ENCODE measurements at regions not wholly inside any gene's neighbourhood (a gene's known extent, or its start where the extent isn't known, plus 50 kb on each side); places are given as distances from the start of the nearest gene placed in this dataset.
"Not testable (repeated sequence)": the region's sequence is repeated elsewhere in the genome, so short reads cannot be mapped to it uniquely, and the experiment has no call there.

DNA sequence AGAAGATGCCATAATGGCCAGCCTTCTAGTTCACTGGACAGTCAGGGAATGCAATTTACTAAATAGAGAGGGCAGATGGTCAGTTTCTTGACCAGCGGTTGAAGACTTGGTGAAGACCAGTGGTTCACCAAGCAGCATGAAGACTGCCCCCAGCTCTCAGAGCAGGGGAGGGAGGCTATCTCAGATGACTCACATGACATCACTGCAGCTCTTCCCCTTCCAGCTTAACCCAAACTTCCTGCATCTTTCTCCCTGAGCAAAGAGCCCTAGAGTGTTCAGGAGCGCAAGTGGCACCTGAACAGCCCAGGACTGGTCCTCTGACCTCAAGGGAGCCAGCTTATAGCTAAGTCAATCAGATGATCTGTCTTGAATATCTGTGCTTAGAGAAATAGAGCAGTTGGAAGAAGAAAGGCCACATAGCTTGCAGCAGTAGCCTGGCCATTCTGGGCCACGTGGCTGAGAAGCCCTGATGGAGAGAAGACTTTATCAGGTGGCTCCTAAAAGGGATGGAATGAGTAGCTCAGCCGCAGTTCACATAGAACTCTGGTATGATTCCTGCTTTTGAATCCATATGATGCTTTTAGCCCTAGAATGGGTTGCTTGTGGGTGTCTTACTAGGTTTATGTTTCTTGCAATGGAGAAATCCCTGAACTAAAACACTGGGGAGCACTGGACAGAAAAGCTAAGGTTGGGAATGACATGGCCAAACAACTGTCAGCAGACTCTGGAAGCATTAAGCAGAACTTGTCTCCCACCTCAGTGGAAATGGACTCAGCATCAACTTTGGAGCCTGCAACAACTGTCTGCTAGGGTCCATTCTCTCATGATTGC, 392.1 kb upstream of the CCL2 start:
- no peak for DNase-seq

DNA sequence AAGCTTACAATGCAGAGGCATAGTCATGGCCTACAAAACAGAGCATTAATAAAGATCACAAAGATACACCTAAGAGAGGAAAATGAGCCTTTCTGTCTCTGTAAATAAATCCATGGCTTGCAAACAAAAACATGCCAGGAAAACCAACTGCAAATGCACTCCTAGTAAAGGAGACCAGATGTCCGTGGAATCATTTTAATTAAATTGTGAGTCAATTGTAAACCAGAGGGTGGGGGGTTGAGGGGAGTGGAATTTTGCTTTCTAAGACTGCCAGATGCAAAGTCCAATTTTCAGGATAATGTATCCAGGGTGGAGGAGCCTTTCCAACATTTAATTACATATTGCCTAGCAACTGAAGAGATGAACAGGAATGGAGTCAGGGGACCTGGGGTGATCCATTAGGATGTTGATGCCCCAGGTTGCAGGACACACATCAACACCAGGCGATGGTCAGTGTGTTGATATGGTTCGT, 390.3 kb upstream of the CCL2 start:
- DNase-seq, result no peak

DNA sequence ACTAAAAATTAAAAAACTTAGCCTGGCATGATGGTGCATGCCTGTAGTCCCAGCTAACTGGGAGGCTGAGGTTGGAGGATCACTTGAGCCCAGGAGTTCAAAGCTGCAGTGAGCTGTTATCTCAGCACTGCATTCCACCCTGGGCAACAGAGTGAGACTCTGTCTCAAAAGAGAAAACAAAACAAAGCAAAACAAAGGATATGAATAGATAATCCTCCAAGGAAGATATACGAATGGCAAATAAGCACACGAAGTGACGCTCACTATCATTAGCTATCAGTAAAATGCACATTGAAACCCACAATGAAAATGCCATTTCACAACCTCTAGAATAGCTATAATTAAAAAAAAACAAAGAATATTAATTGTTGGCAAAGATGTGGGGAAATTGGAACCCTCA, 386.2 kb upstream of the CCL2 start:
- no peak for DNase-seq

- DNase-seq, result no peak
These were observed 384.1 kb upstream of the CCL2 start for GRCh38 chr17:33870936-33871335.

DNA sequence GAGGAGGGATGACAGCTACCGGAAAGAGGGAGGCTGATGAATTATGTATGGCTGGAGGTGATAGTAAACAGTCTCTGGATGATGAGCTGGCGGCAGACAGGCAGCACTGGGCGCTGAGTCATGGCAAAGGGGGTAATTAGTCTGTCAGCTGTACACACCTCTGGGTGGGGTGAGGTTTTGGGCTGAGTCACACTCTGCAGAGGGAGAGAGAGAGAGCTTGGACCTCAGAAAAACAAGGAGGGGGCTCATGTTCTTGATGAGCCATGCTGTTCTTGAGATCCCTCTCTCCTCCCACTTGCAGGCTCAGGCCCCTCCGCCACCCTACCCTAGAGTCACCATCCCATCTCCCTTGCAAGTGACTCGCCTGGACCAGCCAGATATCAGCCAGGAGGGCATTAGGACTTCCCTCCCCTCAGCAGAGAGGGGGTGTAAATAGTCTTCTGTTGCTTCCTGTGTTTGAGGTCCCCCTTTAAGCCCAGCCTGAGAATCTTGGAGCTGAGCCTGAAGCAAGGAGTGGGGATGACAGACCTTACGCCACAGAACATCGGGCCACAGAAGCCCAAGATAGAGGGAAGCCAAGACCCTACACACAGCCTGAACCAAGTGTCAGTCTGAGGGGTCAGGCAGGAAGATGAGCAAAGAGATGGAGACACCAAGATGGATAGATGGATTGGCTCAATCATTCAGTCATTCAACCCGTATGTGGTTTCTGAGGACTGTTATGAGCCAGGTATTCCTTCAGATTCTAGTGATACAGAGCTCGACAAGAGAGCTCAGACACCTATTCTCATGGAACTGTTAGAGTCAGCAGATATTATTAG, 383.2 kb upstream of the CCL2 start:
- DNase-seq, result peak; percentile 70

DNA sequence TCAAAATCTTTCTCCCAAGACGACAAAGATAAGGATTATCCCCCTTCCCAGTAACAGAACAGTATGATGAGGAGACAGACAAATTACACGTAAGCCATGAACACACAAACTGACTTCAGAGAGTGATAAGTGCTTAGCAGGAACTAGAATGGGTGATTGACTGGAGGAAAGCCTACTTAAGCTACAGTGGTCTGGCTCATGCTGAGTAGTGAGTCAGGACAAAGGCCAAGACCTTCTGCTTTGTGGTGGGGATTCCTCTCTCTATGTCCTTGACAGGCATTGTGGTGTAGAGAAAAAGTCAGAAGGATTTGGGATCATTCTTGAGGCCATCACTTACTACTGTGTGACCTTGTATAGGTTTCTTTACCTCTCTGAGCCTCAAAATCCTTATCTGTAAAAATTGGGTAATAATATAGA, 381.9 kb upstream of the CCL2 start:
- DNase-seq, result no peak

DNA sequence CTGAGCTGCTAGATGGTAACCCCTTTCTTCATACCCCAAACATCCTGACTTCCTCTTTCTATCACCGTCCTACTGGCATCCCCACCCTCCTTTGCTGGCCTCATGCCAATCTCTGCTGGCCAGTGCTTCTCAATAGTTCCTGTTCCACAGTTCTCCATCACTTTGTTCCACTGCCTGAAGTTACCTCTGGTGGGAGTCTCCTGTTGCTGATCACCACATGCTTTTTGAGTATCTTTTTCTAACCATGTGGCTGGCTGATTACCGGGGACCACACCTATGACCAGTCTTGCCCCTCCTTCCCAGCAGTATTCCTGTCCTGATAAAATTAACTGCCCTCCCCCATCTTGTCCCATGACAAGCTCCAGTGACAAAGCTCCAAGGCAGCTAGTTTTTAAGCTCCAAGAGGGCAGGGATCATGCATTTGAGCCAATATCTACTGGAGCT, 380.4 kb upstream of the CCL2 start:
- peak; percentile 17 for DNase-seq

DNA sequence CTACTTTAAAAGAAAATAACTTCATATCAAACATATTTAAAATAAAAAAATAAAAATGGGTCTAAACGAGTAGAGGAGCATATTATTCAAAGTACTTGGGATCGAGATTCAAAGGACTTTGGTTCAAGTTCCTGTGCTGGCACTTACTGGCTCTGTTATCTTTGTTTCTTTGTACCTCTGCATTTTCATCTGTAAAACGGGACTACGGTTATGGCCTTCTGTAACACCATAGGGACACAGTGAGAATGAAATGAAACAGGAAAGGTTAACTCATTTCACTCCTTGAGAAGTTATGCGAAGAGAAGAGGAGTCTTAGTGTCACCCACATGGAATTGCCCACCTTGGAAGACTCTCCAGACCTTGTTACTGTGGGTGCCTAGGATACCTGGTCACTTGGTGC, 379.1 kb upstream of the CCL2 start:
- DNase-seq, result no peak

DNA sequence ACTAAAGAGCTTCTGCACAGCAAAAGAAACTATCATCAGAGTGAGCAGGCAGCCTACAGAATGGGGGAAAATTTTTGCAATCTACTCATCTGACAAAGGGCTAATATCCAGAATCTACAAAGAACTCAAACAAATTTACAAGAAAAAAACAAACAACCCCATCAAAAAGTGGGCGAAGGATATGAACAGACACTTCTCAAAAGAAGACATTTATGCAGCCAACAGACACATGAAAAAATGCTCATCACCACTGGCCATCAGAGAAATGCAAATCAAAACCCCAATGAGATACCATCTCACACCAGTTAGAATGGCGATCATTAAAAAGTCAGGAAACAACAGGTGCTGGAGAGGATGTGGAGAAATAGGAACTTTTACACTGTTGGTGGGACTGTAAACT, 372.8 kb upstream of the CCL2 start:
- not testable (repeated sequence) for DNase-seq

- not testable (repeated sequence) for DNase-seq
These were observed 372.4 kb upstream of the CCL2 start for GRCh38 chr17:33882677-33883076.

- DNase-seq, result no peak
These were observed 366.6 kb upstream of the CCL2 start for GRCh38 chr17:33888455-33888854.

DNA sequence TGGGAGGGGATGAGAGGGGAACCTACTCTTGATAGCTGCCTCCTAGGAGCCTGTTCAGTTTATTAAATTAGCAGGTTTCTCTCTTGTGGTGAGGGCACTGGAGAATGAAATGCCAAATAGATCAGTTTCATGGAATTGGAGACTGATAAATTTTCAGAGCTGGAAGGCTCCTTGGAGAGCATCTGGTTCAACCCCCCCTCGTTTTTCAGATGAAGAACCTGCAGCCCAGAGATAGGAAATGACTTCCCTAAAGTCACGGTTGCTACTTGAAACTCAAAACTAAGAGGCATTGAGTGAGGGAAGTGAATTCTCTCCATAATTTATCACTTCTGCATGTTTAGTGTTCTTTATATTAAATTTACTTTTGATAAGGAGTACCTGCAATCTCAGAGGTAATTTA, 366.0 kb upstream of the CCL2 start:
- no peak for DNase-seq

DNA sequence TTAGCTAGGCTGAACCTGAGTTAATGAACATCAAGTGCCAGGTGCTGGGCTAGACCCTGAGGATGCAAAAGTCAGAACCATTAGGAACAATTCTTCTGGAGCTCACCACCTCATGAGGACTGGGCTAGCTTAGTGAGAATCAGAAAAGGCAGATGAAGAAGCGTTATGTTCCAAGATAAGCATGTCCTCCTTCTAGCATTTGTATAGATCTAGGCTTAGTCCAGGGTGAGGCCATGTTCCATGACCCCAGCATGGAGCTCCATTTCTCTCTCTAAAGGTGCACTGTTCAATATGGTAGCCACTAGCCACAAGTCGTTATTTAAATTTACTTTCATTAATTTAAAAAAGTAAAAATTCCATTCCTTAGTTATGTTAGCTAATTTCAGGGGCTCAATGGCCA, 365.3 kb upstream of the CCL2 start:
- no peak for DNase-seq

GRCh38 chr17:33892717-33893591, 362.1 kb upstream of the CCL2 start:
- DNase-seq, result no peak

DNA sequence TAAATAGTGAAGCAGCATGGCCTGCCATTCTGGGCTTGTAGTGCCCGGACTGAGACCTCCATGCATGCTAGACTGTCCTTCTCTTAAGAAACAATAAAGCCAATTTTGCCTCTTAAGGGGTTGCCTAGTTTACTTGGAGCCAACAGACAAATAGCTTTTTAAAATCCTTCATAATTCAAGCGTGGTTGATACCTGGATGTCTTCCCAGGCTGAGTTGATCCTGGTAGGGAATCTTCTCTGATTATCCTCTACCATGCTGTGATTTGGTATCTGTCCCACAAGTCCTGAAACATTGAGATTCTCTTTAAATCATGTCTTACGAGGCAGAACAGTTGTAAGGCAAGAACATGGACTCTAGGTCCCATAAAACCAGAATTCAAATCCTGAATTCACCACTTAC, 359.6 kb upstream of the CCL2 start:
- no peak for DNase-seq

GRCh38 chr17:33896263-33896662, 358.8 kb upstream of the CCL2 start:
- no peak for DNase-seq

DNA sequence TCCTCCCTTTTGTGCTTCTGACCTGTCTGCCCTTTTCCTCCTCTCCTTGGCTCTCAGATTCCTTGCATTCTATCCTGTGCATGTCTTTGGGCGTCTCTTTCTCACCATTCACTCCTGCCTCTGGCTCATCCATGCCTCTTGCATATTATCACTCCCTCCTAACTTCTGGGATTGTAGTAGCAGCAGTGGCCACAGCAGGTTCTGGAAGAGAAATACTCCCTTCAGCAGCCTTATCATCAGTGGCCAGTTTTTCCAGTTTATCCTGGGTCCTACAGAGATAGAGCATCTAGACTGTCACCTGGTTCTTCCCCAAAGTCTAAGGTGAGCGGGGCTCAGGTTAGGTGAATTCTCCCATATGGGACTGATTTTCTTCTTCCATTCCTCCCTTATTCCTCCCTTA, 354.0 kb upstream of the CCL2 start:
- DNase-seq, result no peak

DNA sequence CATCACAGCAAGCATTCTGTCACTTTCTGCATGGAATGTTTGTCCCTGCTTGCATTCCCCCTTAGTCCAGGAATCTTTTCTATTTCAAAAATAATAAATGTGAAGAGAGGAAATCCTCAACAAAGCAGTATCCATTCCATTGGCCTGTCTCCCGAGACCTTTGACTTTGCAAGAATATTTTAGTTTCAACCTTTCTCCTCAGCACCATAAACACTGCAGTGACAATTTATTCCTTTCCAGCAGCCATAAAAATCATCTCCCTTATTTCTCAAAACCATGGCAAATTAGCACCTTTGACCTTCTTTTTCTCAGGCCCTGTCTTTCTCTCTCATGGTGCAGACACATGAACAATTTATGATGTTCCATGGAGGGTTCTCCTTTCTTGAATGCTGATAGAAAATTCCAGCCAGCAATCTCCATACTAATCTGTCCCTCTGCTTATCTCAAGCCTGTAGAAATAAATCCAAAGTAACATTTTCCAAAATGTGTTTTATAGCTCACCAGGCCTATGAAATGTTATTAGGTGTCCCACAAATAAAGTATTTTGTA, 352.1 kb upstream of the CCL2 start:
- no peak for DNase-seq

- no peak for DNase-seq
These were observed 350.6 kb upstream of the CCL2 start for GRCh38 chr17:33904476-33904875.

DNA sequence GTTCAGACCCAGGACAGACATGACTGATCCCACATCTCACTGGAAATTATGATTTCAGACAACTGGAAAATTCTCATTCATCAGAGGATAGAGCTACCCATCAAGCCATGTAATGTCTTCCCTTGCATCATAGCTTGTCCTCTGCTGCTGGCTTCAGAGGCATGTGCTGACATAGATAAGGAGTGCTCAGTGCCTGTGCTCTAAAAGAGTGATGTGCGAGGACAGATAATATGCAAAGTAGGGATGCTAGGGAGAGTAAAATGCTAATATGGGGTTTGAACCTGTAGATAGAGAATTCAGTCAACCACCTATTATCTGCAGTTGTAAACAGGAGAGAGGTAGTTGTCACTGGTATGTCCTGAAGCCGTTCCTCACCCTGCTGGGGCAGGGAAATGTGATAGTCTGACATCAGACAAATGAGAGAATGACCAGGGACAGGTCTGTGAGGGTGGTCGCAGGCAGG, 349.7 kb upstream of the CCL2 start:
- DNase-seq, result no peak

- no peak for DNase-seq
These were observed 346.6 kb upstream of the CCL2 start for GRCh38 chr17:33908363-33909064.

Data from DMS153 (cell line).